ENCODE measurements at regions not wholly inside any gene's neighbourhood (a gene's known extent, or its start where the extent isn't known, plus 50 kb on each side); places are given as distances from the start of the nearest gene placed in this dataset.

DNA sequence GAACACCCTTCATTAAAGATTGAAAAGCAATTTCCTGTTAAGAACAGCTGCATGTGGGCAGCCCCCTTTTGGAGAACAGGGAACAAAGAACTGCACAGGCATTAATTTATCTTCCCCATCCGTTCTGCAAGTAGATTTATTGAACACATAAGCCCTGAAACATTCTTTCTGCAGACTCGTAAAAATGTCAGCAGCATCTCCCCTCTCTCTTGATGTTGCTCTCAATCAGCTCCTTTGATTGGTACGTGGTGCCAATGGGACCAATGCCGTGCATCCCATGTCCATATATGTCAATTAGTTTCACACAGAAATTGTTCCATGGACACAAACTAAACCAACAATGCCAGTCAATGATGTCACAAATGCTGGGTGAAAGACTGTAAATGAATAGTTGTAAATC lies 228.5 kb upstream of the RASGEF1B start:
- no peak for DNase-seq (ENCODE audit: low read depth in 2 of 2)
- no peak overlapping the region for H2AFZ ChIP-seq (ENCODE audit: low read length)
- no peaks in the 10 kb centered on the region for H3K36me3 ChIP-seq (ENCODE audit: control insufficient read depth, insufficient read depth, low read length)
- no peak overlapping the region for H3K4me3 ChIP-seq (replicated peaks in 1 of 4; ENCODE audit: control extremely low read depth in 1 of 4, insufficient read depth in 1 of 4, low read depth in 3 of 4, low read length in 4 of 4)
- H4K20me1 ChIP-seq (ENCODE audit: control insufficient read depth, extremely low read depth, insufficient read depth, low read length): no peaks in the 10 kb centered on the region
- peaks cover 2% of the 10 kb centered on the region for H3K27me3 ChIP-seq (ENCODE audit: control insufficient read depth, insufficient read depth, low read length)
- H3K9me3 ChIP-seq (ENCODE audit: control insufficient read depth, insufficient read depth, low read depth, low read length): no peaks in the 10 kb centered on the region
- H3K9ac ChIP-seq (ENCODE audit: insufficient read depth, low read length): no peak overlapping the region
- H3K4me2 ChIP-seq (ENCODE audit: extremely low read depth, insufficient read depth, low read length): no peak overlapping the region
- TF ChIP-seq EZH2 (IDR thresholded peaks at IDR 0.05; ENCODE audit: low read length, missing control alignments): no peak
- TF ChIP-seq, protein P1, sequence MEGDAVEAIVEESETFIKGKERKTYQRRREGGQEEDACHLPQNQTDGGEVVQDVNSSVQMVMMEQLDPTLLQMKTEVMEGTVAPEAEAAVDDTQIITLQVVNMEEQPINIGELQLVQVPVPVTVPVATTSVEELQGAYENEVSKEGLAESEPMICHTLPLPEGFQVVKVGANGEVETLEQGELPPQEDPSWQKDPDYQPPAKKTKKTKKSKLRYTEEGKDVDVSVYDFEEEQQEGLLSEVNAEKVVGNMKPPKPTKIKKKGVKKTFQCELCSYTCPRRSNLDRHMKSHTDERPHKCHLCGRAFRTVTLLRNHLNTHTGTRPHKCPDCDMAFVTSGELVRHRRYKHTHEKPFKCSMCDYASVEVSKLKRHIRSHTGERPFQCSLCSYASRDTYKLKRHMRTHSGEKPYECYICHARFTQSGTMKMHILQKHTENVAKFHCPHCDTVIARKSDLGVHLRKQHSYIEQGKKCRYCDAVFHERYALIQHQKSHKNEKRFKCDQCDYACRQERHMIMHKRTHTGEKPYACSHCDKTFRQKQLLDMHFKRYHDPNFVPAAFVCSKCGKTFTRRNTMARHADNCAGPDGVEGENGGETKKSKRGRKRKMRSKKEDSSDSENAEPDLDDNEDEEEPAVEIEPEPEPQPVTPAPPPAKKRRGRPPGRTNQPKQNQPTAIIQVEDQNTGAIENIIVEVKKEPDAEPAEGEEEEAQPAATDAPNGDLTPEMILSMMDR (conservative IDR thresholded peaks at IDR 0.05 in 1 of 2, IDR thresholded peaks at IDR 0.05 in 1 of 2; ENCODE audit: low read depth in 1 of 2, low read length in 2 of 2): no peak
- H3K4me1 ChIP-seq (ENCODE audit: control insufficient read depth, extremely low read depth, insufficient read depth, low read length): no peaks in the 10 kb centered on the region
- no peak overlapping the region for H3K27ac ChIP-seq (ENCODE audit: insufficient read depth, low read length)
- no peaks in the 10 kb centered on the region for H3K79me2 ChIP-seq (ENCODE audit: control insufficient read depth, insufficient read depth, low read length)

DNA sequence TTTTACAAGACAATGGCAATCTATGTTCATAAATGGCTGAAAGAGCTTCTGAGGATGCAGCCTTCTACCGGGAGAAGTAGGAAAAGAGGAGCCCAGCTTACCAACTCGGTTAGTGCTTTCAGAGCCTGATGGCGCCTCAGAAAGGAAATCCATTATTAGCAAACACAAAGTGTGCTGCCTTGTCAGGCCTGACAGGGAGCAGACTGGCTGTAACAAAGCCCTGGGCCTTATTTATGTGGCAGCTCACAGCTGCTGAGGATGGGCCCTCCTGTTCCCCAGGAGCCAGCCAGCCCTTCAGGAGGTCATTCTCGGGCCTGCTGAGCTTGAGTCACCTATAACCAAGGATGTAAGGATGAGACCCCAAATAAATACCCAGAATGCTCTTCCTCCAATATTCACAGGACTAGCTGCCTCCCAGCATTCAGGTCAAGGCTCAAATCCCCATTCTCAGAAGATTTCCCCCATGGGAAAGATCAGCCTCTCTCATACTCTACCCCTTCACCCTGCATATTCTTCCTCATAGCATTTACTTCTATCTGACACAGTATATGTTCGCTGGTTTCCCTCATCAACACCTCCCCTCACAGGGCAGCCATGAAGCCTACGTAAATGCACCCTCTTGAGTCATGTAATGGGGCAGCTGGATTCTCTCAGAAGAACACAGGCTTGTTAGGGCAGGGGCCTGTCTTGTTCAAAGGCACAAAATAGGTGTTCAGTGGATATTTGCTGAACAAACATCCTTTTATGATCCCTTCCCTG lies 227.0 kb upstream of the RASGEF1B start:
- Histone ChIP-seq H3K9ac (ENCODE audit: insufficient read depth, low read length) (no peak overlapping the region), H3K9me3 (ENCODE audit: control insufficient read depth, insufficient read depth, low read depth, low read length) (no peaks in the 10 kb centered on the region), H3K4me1 (ENCODE audit: control insufficient read depth, extremely low read depth, insufficient read depth, low read length) (no peaks in the 10 kb centered on the region), H3K4me3 (replicated peaks in 1 of 4; ENCODE audit: control extremely low read depth in 1 of 4, insufficient read depth in 1 of 4, low read depth in 3 of 4, low read length in 4 of 4) (no peak overlapping the region), H3K4me2 (ENCODE audit: extremely low read depth, insufficient read depth, low read length) (no peak overlapping the region), H3K27ac (ENCODE audit: insufficient read depth, low read length) (no peak overlapping the region), H2AFZ (ENCODE audit: low read length) (no peak overlapping the region), H3K79me2 (ENCODE audit: control insufficient read depth, insufficient read depth, low read length) (no peaks in the 10 kb centered on the region), H3K27me3 (ENCODE audit: control insufficient read depth, insufficient read depth, low read length) (peaks cover 2% of the 10 kb centered on the region), H4K20me1 (ENCODE audit: control insufficient read depth, extremely low read depth, insufficient read depth, low read length) (no peaks in the 10 kb centered on the region), H3K36me3 (ENCODE audit: control insufficient read depth, insufficient read depth, low read length) (no peaks in the 10 kb centered on the region)
- no peak for TF ChIP-seq EZH2 (IDR thresholded peaks at IDR 0.05; ENCODE audit: low read length, missing control alignments)
- TF ChIP-seq, protein P1 (conservative IDR thresholded peaks at IDR 0.05 in 1 of 2, IDR thresholded peaks at IDR 0.05 in 1 of 2; ENCODE audit: low read depth in 1 of 2, low read length in 2 of 2): no peak
- DNase-seq (ENCODE audit: low read depth in 2 of 2): no peak

DNA sequence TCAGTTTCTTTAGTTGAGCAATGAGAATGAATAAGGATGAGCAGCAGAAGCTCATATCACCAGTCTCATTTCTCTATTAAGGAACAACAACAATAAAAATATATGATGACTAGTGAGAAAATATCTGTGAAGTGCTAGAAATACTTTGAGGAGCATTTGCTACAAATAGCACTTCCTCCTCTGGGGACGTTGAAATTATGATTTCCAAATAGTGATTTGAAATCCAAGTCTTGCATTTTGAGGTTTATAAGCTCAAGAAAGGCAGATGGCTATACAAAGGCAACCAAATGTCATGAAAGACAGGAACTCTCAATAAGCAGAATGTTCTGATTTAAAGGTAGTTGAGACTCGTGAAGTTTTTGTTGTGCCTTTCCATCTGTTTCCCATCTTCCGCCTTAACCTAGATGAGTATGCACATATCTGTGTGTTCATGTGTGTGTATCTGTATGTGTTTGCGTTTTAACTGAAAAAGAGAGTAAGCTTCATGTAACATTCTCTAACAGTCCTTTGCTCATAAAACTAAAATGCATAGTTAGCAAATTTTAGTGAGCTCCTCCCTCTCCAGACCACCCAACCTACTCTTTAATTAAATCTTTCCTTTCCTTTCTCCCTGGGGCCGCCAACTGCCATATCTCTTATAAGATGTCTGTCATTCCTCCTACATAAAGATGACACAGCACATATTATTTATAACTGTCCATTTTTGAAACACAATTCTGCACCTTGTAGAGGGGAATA lies 222.6 kb upstream of the RASGEF1B start:
- Histone ChIP-seq H3K27me3 (ENCODE audit: control insufficient read depth, insufficient read depth, low read length) (peaks cover 2% of the 10 kb centered on the region), H3K27ac (ENCODE audit: insufficient read depth, low read length) (no peak overlapping the region), H3K36me3 (ENCODE audit: control insufficient read depth, insufficient read depth, low read length) (no peaks in the 10 kb centered on the region), H3K4me2 (ENCODE audit: extremely low read depth, insufficient read depth, low read length) (no peak overlapping the region), H3K79me2 (ENCODE audit: control insufficient read depth, insufficient read depth, low read length) (no peaks in the 10 kb centered on the region), H3K4me3 (replicated peaks in 1 of 4; ENCODE audit: control extremely low read depth in 1 of 4, insufficient read depth in 1 of 4, low read depth in 3 of 4, low read length in 4 of 4) (no peak overlapping the region), H4K20me1 (ENCODE audit: control insufficient read depth, extremely low read depth, insufficient read depth, low read length) (no peaks in the 10 kb centered on the region), H3K4me1 (ENCODE audit: control insufficient read depth, extremely low read depth, insufficient read depth, low read length) (no peaks in the 10 kb centered on the region), H3K9me3 (ENCODE audit: control insufficient read depth, insufficient read depth, low read depth, low read length) (no peaks in the 10 kb centered on the region), H3K9ac (ENCODE audit: insufficient read depth, low read length) (no peak overlapping the region), H2AFZ (ENCODE audit: low read length) (no peak overlapping the region)
- no peak for DNase-seq (ENCODE audit: low read depth in 2 of 2)
- TF ChIP-seq, protein P1 (conservative IDR thresholded peaks at IDR 0.05 in 1 of 2, IDR thresholded peaks at IDR 0.05 in 1 of 2; ENCODE audit: low read depth in 1 of 2, low read length in 2 of 2): no peak
- TF ChIP-seq EZH2 (IDR thresholded peaks at IDR 0.05; ENCODE audit: low read length, missing control alignments): no peak
